Right lung (tissue), 2 donors: ENCODE measurements at regions not wholly inside any gene's neighbourhood (a gene's known extent, or its start where the extent isn't known, plus 50 kb on each side); places are given as distances from the start of the nearest gene placed in this dataset.

Experiments
- DNase-seq, 2 donors: peaks; one replicate each; pipeline ENCODE4 v3.0.0-alpha.2; 2013

- DNase-seq = no peak
These were observed 143.7 kb upstream of the KCNMB2 start for GRCh38 chr3:178392511-178392926.

GRCh38 chr3:178393146-178393545 is 143.1 kb upstream of the KCNMB2 start:
- DNase-seq = no peak

- DNase-seq = no peak
These were observed 142.4 kb upstream of the KCNMB2 start for GRCh38 chr3:178393824-178394223.

- no peak for DNase-seq
These were observed 139.9 kb upstream of the KCNMB2 start for GRCh38 chr3:178396318-178396717.

GRCh38 chr3:178397202-178397601 is 139.0 kb upstream of the KCNMB2 start:
- DNase-seq = no peak

- DNase-seq = no peak
These were observed 138.4 kb upstream of the KCNMB2 start for GRCh38 chr3:178397836-178398235.

- DNase-seq = no peak
These were observed 131.3 kb upstream of the KCNMB2 start for GRCh38 chr3:178404961-178405360.

GRCh38 chr3:178405531-178405930 is 130.7 kb upstream of the KCNMB2 start:
- peak; percentile 52 to 61 for DNase-seq

GRCh38 chr3:178406206-178406605 is 130.0 kb upstream of the KCNMB2 start:
- DNase-seq = no peak

GRCh38 chr3:178415384-178415783 is 120.9 kb upstream of the KCNMB2 start:
- no peak for DNase-seq

- DNase-seq = no peak
These were observed 118.5 kb upstream of the KCNMB2 start for GRCh38 chr3:178417736-178418135.

GRCh38 chr3:178419071-178419470 is 117.2 kb upstream of the KCNMB2 start:
- no peak for DNase-seq

- no peak for DNase-seq
These were observed 116.2 kb upstream of the KCNMB2 start for GRCh38 chr3:178420033-178420432.

- no peak for DNase-seq
These were observed 115.2 kb upstream of the KCNMB2 start for GRCh38 chr3:178421069-178421468.

GRCh38 chr3:178422406-178422805 is 113.8 kb upstream of the KCNMB2 start:
- no peak for DNase-seq

GRCh38 chr3:178428037-178428436 is 108.2 kb upstream of the KCNMB2 start:
- no peak for DNase-seq

- DNase-seq = peak; percentile 19 to 27
These were observed 101.9 kb upstream of the KCNMB2 start for GRCh38 chr3:178434206-178434805.

- no peak for DNase-seq
These were observed 100.7 kb upstream of the KCNMB2 start for GRCh38 chr3:178435575-178435974.

GRCh38 chr3:178436773-178437172 is 99.5 kb upstream of the KCNMB2 start:
- DNase-seq = peak; percentile 49 to 57

- DNase-seq = no peak
These were observed 99.0 kb upstream of the KCNMB2 start for GRCh38 chr3:178437236-178437635.

- no peak for DNase-seq
These were observed 96.7 kb upstream of the KCNMB2 start for GRCh38 chr3:178439504-178439903.

GRCh38 chr3:178440043-178440442 is 96.2 kb upstream of the KCNMB2 start:
- no peak for DNase-seq

GRCh38 chr3:178443634-178444033 is 92.6 kb upstream of the KCNMB2 start:
- DNase-seq = no peak

- no peak for DNase-seq
These were observed 91.1 kb upstream of the KCNMB2 start for GRCh38 chr3:178445139-178445538.
